Central memory CD4-positive, alpha-beta T cell (primary cell): ENCODE measurements at regions not wholly inside any gene's neighbourhood (a gene's known extent, or its start where the extent isn't known, plus 50 kb on each side); places are given as distances from the start of the nearest gene placed in this dataset.

ENCODE experiments used
- DNase-seq: peaks from one replicate; pipeline ENCODE4 v3.0.0; 2022

DNA sequence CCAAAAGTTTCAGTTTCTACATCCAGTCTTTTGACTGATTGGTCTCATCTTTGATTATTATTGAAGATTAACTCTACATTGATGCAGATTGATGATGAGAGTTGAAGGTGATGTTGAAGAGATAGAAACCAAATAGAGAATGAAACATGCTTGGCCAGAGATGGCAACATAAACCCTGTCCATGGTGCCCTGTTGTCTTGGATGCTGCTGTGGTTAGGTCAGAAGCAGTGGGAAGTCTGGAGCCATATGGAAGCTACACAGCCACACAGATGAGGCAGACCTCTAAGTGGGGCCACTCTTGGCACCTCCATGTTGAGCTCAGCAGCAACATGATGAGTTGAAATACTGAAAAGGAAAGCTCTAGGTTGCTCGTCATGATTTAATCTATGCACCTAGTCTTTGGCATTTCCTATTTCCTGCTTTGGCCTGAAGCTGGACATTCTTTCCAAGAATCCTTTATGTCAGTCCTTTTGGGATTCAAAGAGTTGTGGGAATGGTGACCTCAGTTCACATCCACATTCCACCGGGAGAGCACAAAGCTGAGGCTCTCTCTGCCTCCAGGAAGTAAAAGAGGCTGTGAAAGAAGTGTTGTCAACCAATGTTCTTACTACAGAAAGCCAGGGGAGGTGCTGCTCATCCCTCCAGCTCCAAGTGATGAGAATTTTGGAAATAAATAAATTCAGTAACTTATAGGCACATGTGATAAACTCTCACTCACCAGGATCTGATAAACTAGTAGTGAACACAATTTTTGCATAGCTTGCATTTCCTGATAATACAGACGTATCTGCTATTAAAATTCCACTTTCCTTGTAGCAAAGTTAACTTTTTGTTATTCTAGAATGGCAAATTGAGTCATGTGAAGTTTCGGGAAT is 127.7 kb upstream of the MAF start:
- DNase-seq, result no peak

DNA sequence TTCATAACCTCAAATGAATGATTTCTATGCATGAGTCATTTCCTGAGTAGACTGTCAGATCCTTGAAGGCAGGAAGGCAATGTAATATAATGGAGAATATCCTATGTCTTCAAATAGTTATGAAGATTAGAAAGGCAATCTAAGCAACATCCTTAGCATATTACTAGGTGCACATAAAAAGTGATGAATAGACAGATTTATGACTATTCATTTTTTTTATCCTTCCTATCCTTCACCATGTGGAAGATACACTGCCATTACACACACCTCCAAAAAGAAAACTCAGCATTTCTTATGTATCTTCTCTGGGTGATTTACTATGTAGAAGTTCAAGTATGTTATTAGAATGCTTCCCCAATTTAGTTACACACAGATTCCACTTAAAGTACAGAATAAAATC is 126.4 kb upstream of the MAF start:
- DNase-seq, result no peak

DNA sequence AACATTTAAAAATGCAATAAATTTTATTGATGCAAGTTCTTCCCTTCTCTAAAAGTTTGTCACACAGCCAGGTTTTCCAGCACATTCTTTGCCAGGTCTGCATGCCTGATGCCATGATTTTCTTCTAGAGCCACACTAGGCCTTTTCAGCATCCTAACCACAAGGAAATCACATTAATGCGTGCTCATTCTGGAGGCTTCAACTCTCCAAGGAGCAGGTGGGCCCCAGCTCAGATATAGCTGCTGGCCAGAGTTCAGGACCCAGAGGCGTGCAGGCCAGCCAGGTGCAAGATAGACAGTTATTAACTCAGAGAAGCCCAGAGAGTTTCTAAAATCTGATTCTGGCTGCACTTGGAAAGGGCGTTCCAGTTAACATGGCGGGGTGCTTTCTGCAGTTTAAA is 124.5 kb upstream of the MAF start:
- DNase-seq, result no peak

DNA sequence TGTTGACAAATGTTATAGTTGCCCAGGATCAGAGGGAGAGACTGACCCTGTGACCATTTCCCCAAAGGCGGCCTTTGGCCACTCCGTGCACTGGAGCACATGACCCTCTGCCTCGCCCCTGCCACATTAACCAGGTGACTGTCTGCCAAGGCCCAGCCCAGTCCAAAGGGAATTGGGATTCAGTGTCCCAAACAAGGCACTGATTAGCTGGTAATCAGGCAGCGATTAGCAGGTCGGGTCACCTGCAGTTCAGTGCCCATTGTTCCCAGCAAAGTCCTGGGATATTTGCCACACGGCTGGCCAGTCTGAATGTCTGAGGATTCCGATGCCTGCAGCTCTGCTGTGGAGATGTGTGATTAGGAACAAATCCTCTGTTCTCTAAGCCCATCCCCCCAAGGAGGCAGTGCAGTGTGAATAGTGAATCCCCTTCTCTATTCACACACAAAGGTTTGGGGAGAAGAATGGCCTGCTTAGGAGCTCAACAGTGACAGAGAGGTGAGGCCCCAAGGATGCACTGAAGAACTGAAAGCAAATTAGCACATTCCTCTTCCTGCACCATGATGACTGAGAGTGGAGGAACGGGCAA is 123.1 kb upstream of the MAF start:
- no peak for DNase-seq

DNA sequence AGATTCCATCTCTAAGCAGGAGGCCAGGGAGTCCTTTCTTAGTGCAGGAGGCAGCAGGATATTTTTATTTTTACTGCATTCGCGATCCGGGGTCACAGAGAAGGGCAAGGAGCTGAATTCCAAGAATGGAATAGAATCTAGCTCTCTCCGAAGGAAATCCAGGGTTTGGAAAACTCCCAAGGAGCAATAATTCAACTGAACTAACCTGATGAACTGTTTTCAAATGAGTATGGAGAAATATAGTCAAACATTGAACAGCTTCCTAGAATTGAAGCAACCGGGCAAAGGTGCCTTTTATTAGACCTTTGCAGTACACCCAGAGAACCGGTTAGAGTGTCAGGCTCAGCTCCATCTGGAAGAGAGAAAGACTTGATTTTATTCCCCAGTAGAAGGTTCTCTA is 120.7 kb upstream of the MAF start:
- DNase-seq, result no peak

DNA sequence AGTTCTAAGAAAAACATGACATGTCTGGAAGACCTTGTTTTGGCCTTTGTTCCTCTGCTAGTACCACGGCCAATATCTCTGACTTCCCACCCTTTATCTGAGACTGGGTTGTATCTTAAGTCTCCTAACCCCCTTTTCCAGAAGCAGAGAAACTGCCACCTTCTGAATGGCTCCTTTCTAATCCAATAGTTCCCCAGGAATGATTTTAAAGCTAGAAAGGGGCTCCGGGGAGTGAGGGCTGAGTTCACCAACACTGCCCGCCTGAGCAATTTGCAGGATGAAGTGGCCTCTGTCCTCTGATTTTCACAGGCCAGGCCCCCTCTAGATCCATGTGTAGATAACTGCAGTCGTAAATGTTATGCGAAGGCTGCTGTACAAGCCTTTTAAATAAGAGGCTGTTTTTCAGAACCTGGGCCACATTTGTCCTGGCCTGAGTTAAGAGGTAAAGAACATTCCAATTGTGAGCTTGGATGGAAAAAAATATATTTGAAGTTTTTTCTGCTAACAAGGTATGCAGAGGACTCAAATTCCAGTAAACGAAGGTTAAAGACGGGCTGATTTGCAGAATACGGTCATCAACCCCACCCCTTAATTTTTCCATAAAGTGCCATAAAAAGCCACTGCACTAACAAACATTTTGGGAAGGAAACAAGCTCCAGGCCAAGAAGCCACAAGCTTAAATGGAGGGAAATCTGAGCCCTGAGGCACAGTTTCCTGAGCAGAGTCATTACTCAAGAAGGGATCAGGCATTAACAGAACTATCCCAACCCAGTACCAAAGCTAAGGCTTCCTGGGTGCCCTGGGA is 117.0 kb upstream of the MAF start:
- no peak for DNase-seq

DNA sequence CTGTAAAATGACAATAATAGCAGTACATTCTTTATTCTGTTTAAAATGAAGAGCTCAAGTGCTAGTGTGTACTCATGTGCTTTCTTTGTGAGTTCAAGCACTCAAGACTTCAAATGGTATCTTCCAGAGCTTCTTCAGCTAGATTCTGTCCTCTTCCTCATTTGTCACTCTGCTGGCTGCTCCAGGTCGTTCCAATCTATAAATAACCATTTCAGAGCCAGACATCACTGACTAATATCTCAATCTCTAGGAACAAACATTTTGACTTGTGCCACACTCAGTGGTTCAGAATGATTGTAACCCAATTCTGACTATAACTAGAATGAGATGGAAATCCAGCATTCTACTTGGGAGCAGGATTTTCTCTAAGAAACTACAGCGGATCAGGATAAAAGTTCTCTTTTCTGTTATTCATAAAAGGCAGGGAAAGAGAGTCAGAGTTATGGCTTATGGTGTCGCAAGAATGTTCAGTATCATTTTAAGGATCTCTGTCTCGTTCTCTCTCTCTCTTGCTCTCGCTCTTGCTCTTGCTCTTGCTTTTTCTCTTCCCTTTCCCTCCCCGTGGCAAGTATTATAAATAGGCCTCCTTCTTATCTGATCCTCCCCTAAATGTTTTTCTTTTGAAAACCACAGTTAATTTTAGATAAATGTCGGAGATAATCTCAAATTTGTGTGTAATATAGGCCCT is 116.3 kb upstream of the MAF start:
- DNase-seq, result no peak

DNA sequence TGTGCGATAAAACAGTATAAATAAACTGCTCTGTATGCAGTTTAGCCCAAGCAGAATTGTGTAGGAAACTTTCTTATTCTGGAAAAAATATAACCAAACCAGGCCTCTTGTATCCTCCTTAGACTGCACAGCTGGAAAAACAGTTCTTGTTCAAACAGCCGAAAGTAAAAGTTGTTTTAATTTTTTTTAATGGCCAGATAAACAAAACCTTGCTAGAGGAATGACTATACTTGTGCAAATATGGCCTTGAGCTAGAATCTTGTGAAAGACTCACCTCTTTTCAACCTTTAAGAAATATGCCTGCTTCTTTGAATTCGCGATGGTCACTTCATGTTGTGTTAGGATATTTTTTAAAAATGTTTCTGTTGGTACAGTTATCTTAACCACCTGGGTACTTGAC is 114.5 kb upstream of the MAF start:
- DNase-seq, result no peak

DNA sequence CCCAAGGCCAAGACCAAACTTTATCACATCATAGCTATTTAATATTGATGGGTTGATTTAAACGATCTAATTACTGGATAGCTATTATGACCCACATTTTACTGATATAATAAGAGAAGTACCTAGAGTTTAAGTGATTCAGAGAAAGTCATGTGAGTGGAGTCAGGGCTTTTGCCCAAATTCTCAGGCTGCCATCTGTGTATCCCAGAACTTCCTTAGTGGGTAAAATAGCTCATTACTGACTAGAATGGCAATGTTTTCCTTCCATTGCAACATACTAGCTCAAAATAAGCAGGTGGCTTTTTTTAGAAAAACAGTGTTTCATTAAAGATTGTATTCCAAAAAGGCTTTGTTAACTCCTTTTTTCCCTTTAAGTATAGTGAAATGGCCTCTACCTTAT is 113.9 kb upstream of the MAF start:
- no peak for DNase-seq

DNA sequence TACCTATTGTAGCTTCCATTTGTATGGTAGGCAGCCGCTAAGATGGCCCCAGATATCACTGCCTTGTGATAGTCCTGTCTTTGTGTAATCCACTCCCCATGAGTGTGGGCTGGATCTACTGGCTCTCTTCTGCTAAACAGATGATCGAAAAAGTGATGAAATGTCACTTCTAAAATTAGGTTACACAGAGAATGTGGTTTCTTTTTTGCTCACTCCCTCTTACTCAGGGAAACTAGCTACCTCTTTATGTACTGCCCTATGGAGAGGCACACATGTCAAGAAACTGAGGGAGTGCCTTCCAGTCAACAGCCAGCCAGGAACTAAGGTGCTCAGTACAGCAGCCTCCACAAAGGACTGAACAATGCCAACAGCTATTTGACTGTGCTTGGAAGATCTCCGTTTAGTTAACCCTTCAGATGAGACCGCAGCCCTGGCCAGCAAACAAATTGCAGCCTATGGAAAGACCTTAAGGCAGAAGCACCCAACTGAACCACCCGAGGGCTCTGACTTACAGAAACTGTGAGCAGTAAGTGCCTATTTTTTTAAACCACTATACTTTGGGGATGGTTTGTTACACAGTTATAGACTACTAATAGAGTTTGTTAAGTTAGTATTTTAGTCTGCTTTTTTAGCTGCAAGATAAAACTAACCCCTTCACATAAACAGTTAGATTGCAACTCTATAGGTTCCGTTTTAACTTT is 113.2 kb upstream of the MAF start:
- no peak for DNase-seq

DNA sequence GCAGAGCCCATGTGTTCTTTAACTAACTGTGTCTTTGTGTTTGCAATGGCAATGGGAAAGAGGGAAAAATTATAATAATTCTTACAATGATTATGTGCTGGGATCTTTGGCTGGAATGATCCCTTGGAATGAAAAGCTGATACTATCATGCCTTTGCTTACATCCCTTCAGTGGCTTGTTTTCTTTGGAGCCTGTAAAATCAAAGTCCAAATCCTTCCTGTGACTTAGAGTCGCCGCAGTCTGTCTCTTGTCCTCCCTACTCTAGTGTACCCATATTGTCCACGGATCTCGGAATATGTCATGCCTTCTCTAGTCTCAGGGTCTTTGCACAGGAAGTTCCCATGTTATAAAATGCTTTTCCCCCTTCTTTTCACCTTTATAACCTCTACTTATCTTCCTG is 111.7 kb upstream of the MAF start:
- DNase-seq, result no peak

DNA sequence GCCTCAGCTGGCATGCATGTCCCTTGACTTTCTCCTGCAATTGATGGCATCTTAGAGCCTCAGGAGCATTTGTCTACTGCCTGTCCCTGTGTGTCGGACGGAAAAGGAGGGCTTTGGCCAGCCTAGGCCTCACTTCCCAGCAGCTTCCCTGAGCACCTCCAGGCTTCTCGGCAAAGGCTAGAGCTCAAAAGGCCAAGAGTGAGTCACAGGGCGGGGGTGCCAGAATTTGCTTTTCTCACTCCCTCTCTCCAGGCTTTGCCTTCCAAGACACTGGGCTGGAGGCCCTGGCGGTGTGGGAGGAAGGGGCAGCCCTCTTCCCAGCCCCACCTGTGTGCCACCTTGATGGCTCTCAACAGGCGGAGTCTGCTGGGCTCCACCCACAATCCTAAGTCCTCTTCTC is 107.3 kb upstream of the MAF start:
- no peak for DNase-seq

DNA sequence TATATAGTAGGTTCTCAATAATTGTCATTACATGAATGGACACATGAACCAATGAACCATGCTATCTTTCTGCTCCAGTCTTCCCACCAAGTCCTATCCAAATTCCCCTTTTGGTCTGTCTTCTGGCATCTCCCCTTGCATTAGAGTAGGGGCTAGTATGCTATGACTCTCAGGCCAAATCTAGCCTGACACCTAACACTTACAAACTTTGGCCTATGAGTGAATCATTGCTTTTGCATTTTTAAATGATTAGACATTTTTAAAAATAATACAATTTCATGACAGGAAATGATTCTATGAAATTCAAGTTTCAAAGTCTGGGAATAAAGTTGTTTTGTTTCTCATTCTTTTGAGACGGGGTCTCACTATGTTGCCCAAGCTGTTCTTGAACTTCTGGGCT is 102.5 kb upstream of the MAF start:
- no peak for DNase-seq

DNA sequence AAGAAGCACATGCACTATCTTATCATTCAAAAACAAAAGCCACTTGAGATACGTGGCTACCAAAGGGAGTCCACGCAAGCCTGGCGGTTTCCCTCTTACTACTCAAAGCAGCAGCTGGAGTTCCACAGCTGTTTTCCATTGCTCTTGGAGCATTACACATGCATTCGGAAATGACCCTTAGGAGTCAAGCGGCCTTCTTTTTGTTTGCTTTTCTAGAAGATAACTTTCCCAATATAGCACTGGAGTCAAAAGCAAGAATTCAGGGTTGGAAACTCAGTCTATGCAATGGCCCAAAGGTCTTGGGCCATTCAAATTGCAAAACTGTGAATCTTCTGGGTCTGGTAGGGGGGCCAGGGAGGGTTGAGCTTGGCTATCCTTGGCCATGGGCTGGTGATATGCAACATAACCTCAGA is 97.8 kb upstream of the MAF start:
- no peak for DNase-seq

DNA sequence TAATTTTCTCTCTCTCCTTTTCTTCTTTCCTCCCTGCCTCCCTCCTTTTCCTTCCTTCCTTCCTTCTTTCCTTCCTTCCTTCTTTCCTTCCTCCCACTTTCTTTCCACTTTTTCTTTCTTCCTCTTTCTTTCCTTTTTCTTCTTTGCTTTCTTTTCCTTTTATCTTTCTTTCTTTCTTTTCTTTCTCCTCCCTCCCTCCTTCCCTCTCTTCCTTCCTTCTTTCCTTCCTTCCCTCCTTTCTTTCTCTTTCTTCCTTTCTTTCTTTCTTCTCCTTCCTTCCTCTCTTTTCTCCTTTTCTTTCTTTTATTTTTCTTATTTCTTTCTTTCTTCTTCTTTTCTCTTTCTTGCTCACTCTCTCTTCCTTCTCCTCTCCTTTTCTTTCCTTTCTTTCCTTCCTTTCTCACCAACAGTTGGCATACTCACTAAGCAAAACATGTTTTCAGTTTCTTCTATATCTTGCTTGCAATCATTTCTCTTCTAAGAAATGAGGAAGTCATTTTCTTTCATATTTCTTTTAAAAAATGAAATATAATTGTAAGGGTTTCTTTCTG is 97.1 kb upstream of the MAF start:
- DNase-seq, result no peak

DNA sequence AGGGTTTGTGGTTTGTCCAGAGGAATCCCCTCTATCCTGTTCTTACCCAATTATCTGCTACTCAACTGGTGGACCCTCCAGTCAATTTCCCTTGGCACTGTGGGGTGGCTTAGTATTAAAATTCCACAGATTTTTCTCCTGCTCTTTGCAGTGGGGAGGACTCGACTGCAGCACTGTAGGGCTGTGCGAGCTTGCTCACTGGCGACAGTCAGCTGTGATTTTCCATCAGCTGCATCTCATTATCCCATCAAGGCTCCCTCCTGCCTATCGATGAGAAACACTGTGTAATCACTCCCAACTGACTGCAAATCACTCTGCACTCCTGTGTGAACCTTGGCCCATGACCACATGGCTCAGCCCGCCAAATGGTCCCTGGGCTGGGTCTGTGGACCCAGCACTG is 90.5 kb upstream of the MAF start:
- no peak for DNase-seq

DNA sequence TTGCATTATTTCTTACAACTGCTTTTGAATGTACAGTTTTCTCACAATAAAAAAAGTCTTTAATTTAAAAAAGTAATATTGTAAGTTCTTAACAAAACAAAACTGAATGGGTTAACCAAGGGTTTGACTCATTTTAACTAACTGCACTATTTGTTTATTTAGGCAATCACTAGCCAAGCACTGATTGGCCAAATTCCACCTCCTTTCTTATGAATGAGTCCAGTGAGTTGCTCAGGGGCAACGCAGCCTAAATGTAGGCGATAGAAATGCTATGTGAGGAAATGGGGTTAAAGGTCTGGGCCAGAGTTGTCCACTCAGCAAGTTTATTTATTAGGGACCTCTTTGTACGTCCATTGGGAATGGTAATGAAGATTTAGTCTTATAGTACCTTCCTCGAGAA is 89.6 kb upstream of the MAF start:
- DNase-seq, result no peak

DNA sequence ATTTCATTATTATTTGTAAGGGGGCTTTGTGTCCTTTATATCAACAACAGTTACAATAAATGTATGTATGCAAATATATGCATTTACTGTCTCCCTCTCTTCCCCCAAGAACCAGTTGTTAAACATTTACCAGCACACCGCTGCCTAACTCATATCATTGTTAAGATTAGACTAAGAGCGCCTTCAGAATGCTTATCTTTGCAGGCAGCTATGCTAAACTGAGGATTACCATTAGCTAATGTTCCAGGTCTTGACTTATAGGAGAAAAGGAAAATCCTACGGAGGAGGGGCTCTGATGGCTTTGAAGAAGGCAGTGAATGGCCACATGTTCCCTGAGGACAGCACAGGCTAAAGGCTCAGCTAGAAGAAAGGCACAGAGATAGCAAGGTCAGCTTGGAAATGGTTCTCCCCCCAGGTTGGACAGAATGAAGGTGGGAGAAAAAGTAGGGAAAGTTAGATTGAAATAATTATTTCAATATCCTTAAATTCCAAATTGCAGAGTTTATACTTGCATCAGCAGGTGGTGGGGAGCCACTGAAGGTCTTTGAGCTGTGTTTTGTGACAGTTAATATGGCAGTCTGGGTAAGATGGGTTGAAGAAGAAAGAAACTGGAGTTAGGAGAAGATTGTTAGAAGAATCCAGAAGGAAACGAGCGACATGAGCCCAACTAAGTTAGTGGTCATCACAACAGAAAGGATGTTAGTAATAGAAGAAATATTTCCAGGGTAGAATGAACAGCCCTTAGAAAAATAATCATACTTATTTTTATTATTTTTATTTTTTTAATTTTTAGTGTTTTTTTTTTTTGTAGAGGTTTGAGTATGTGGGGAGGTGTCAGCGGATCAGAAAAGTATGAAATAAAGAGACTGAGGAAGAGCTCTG is 87.0 kb upstream of the MAF start:
- DNase-seq, result no peak

DNA sequence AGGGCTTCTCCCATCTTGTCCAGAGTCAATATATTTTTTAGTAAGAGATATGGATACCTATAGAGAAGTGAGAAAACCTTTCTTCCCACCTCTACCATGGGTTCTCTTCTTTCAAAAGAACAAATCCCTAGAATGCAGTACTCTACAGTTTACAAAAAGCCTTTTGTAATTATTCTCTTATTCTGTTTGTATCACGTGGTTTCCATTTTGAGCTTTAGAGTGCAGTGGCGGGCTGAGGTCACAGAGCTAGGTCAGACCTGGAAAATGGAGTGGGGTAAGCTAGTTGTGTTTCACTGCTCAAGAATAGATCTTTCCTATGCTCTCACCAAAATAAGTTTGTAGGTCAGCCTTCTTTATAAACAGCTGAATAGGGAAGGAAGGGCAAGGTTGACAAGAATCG is 85.3 kb upstream of the MAF start:
- DNase-seq, result no peak

DNA sequence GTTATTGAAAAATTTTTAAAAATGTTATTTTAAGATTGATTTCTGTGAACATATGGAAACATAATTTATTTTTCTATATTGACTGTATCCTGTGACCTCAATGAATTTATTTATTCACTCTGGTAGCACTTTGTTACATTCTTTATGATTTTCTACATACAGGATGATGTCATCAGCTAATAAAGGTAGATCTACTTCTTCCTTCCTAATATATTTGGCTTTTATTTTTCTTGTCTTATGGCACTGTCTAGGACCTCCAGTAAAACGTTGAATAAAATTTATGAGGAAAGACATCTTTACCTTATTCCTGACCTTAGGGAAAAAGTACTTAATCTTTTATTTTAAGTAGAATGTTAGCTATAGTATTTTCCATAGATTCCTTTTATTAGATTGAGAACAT is 78.8 kb upstream of the MAF start:
- DNase-seq, result no peak

DNA sequence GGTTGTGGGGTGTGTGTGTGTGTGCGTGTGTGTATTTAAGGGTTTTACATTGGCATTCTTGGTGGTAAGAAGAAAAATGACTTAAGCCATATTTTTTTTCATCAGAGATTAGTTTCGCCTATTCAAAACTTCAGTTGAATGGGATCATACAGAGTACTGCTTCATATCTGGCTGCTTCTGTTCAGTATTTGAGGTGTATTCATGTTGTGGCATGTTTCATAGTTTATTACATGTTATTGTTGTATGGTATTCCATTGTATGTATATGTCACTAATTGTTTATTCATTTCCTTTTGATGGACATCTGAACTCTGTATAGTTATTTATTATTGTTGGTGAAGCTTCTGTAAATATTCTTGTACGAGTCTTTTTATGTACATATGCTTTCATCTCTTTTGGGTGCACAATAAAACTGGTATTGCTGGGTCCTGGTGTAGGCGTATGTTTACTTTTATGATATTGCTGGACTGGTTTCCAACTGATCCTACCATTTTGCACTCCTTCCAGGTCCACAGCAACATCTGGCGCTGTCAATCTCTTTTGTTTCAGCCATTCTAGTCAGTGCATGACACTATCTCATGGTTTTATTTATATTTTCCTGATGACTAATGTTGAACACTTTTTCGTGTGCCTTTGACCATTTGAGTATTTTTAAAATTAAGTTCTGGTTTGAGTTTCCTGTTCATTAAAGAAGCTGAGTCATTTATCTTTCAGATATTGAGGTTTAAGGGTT is 77.4 kb upstream of the MAF start:
- no peak for DNase-seq
